Duodenal mucosa (tissue), 2 donors: ENCODE measurements at regions not wholly inside any gene's neighbourhood (a gene's known extent, or its start where the extent isn't known, plus 50 kb on each side); places are given as distances from the start of the nearest gene placed in this dataset.

Experiments used
- H3K27ac ChIP-seq: one replicate; pipeline ENCODE4 v1.7.0; 2013; ENCODE audit warnings: low read depth, low read length
- H3K27me3 ChIP-seq, 2 donors: one replicate each; pipeline ENCODE4 v1.7.0; 2013; ENCODE audit warnings: low read length in 2 of 2, control low read depth in 1 of 2; ENCODE audit not compliant: insufficient read depth in 2 of 2, control insufficient read depth in 1 of 2
- H3K36me3 ChIP-seq, 2 donors: one replicate each; pipeline ENCODE4 v1.7.0; 2013; ENCODE audit warnings: low read length in 2 of 2, control low read depth in 1 of 2; ENCODE audit not compliant: insufficient read depth in 2 of 2, control insufficient read depth in 1 of 2
- H3K4me1 ChIP-seq, 2 donors: one replicate each; pipeline ENCODE4 v1.7.0; 2013; ENCODE audit warnings: low read length in 2 of 2, control low read depth in 1 of 2; ENCODE audit not compliant: insufficient read depth in 2 of 2, control insufficient read depth in 1 of 2
- H3K4me3 ChIP-seq, 2 donors: one replicate each; pipeline ENCODE4 v1.7.0; 2013; ENCODE audit warnings: low read length in 2 of 2, low read depth in 1 of 2
- H3K9ac ChIP-seq, 2 donors: one replicate each; pipeline ENCODE4 v1.7.0; 2013; ENCODE audit warnings: low read length in 2 of 2, low read depth in 1 of 2
- H3K9me3 ChIP-seq, 2 donors: one replicate each; pipeline ENCODE4 v1.7.0; 2013; ENCODE audit warnings: low read length in 2 of 2, control low read depth in 1 of 2; ENCODE audit not compliant: control insufficient read depth in 1 of 2

DNA sequence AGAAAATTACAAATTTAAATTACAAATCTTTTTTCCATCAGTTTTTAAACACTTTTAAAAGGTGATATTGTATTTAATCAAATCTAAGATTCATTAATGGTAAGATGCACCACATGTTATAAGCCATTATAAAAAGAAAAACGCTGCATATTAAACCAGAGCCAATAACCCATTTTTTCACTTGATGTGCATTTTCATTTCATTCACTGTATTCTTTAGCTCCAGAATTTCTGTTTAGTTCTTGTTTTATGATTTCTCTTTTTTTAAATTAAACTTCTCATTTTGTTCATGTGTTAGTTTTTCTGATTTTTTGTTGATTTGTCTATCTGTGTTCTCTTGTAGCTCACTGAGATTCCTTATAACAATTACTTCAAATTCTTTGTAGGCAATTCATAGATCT lies 62.4 kb upstream of the MBOAT2 start:
- Histone ChIP-seq H3K9me3 (peaks cover 6 to 11% of the 10 kb centered on the region in 2 donors), H3K4me3 (no peak overlapping the region), H3K4me1 (no peaks in the 10 kb centered on the region), H3K27ac (no peak overlapping the region), H3K36me3 (no peaks in the 10 kb centered on the region), H3K27me3 (no peaks in the 10 kb centered on the region), H3K9ac (no peak overlapping the region)

DNA sequence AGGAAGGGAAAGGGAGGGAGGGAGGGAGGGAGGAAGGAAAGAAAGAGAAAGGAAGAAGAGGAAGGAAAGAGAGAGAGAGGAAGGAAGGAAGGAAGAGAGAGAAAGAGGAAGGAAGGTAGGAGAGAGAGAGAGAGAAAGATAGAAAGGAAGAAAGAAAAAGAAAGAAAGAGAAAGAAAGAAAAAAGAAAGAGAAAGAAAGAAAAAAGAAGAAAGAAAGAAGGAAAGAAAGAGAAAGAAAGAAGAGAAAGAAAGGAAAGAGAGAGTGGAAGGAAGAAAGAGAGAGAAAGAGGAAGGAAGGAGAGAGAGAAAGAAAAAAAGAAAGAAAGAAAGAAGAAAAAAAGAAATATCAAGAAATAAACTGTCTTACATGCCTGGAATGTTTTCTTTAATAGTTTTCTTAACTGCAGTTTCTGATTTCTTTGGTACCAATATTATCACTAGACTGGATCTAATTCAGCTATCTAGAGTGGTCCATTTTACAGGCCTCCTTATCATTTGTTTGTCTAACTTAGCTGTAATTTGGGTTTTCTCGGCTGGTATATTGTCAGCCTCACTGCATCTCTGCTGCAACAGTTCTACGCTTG lies 59.6 kb upstream of the MBOAT2 start:
- Histone ChIP-seq H3K27me3 (no peaks in the 10 kb centered on the region), H3K36me3 (no peaks in the 10 kb centered on the region), H3K9ac (no peak overlapping the region), H3K4me1 (no peaks in the 10 kb centered on the region), H3K4me3 (no peak overlapping the region), H3K9me3 (peaks cover 6 to 11% of the 10 kb centered on the region in 2 donors), H3K27ac (no peak overlapping the region)

DNA sequence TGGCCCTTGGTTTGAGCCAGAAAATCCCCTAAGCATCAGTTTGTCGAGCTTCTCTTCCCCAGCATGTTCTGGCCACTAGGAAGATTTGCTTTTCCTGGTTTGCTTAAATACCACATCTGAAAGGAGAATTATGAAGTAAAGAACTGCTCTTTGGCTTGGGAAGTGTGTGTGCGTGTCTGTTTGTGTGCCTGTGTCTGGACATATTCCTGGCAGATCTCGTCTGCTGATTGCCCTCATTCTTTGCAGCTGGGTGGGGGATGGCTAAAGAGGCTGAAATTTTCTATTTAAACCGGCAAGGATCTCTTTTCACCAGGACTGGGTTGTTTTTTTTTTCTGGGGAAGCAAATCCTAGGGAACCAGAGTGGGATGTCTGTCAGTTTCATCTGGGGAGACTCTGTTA lies 57.3 kb upstream of the MBOAT2 start:
- Histone ChIP-seq H3K27me3 (no peaks in the 10 kb centered on the region), H3K4me1 (no peaks in the 10 kb centered on the region), H3K9me3 (peaks cover 0 to 3% of the 10 kb centered on the region in 2 donors), H3K4me3 (no peak overlapping the region), H3K27ac (no peak overlapping the region), H3K36me3 (no peaks in the 10 kb centered on the region), H3K9ac (no peak overlapping the region)

DNA sequence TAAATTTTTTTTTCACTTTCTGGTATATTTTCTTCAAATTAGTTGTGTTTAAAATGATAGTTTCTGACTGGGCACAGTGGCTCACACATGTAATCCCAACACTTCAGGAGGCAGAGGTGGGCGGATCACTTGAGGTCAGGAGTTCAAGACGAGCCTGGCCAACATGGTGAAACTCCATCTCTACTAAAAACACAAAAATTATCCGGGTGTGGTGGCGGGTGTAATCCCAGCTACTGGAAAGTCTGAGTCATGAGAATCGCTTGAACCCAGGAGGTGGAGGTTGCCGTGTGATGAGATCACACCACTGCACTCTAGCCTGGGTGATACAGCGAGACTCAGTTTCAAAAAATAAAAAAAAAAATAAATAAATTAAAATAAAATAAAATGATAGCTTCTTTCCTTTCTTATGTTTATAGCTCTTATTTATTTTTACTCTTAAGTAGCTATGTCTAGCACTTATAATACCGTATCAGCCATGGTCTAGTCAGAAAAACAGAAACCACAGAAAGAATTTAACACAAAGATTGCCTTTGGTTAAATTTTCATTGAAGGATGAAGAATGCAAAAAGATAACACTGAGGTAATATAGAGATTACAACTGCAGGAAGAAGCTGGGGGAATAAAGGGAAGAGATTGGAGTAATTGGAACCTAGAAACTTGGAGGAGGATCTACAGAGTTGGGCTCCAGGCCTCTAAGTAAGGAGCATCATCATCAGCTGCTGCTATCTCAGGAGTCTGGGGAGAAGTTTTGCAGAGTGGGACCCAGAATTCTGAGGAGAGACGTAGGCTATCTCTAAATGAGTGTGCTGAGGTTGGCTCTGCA lies 54.7 kb upstream of the MBOAT2 start:
- Histone ChIP-seq H3K27me3 (no peaks in the 10 kb centered on the region), H3K4me1 (no peaks in the 10 kb centered on the region), H3K9ac (no peak overlapping the region), H3K4me3 (no peak overlapping the region), H3K27ac (no peak overlapping the region), H3K9me3 (no peaks in the 10 kb centered on the region), H3K36me3 (no peaks in the 10 kb centered on the region)

DNA sequence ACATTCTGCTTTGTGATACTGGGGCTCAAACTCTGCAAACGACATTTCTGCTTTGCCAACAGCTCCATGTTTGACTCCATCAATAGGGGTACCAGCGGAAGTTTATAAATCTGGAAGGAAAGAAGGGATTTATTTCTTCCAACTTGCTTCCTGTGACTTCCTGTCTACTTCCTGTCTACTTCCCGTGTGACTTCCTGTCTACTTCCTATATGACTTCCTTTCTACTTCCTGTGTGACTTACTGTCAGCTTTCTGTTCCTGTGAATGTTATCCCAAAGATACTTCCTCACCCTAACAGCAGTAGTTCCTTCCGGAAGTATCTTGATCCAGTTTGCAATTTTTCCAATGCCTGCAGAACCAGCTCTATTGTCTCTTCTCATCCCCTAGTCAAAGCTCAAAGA lies 52.0 kb upstream of the MBOAT2 start:
- no peak overlapping the region for H3K4me3 ChIP-seq
- no peaks in the 10 kb centered on the region for H3K27me3 ChIP-seq
- no peaks in the 10 kb centered on the region for H3K4me1 ChIP-seq
- no peaks in the 10 kb centered on the region for H3K36me3 ChIP-seq
- no peak overlapping the region for H3K9ac ChIP-seq
- H3K27ac ChIP-seq, result no peak overlapping the region
- H3K9me3 ChIP-seq, result no peaks in the 10 kb centered on the region

DNA sequence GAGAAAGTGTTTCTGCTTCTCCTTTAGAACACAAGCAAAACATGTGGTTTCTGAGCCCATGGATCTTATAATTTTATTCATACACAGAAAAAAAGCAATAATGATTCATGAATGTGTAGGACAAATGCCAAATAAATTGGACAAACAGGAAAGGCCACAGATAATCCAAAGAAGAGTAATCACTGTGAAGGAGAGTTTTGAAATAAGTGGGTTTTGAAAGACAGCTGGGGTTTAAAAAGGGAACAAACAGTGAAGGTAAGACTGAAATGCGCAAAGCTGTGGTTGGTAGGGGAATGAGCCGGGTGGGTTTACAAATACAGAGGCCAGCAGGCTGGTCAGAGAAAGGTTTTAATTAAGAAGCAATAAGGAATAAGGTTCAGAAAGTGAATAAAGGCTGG lies 50.0 kb upstream of the MBOAT2 start:
- no peaks in the 10 kb centered on the region for H3K27me3 ChIP-seq
- no peak overlapping the region for H3K9ac ChIP-seq
- no peak overlapping the region for H3K4me3 ChIP-seq
- H3K27ac ChIP-seq, result no peak overlapping the region
- no peaks in the 10 kb centered on the region for H3K9me3 ChIP-seq
- no peaks in the 10 kb centered on the region for H3K36me3 ChIP-seq
- no peaks in the 10 kb centered on the region for H3K4me1 ChIP-seq
